Endothelial cell of umbilical vein (primary cell): ENCODE measurements at regions not wholly inside any gene's neighbourhood (a gene's known extent, or its start where the extent isn't known, plus 50 kb on each side); places are given as distances from the start of the nearest gene placed in this dataset.

Experiments
- BruUV-seq: library from RNA; stranded (reverse); fragments of 400-500 nt; replicated peaks from 2 replicates; lab custom pipeline; 2021; lab: Mats Ljungman, UMichigan
- CTCF ChIA-PET: fragments of 300-600, 350-600 bp; sonication (Branson Sonifier 250); formaldehyde crosslinking; loops from one replicate; lab custom pipeline; 2021; ENCODE audit warnings: antibody characterized with exemption, inconsistent platforms; lab: Charles Lee
- POLR2A ChIA-PET: fragments of 300-600, 350-600 bp; sonication (Branson Sonifier 250); formaldehyde crosslinking; loops from one replicate; lab custom pipeline; 2021; ENCODE audit warnings: antibody characterized with exemption, inconsistent platforms; lab: Charles Lee
- DNase-seq: peaks from one replicate; pipeline ENCODE4 v3.0.0-alpha.2; 2011; ENCODE audit warnings: low read depth, low spot score
- FAIRE-seq: peaks from 2 replicates; lab custom pipeline; 2011; peaks lifted over from hg19 to GRCh38; lab: Jason Lieb, UNC
- H2AFZ ChIP-seq: 2 replicates; pipeline ENCODE4 v1.6.0; 2012; ENCODE audit warnings: low read depth, low read length, control low read depth, inconsistent platforms
- H3K27ac ChIP-seq: 2 replicates; pipeline ENCODE4 v1.5.1; 2011; ENCODE audit warnings: low read depth, mild to moderate bottlenecking, control low read depth, low read length, moderate library complexity; ENCODE audit not compliant: insufficient read depth
- H3K27me3 ChIP-seq, 2 experiments: 2 replicates each; pipeline versions ENCODE4 v1.6.0 to v1.6.1; 2011; ENCODE audit warnings: low read length in 2 of 2, mixed read lengths in 1 of 2; ENCODE audit not compliant: control insufficient read depth in 2 of 2, insufficient read depth in 2 of 2
- H3K36me3 ChIP-seq, 2 experiments: 2 replicates in 1 of 2; 3 replicates in 1 of 2; pipeline ENCODE4 v1.5.1; 2011; ENCODE audit warnings: low read length in 2 of 2, mild to moderate bottlenecking in 1 of 2, moderate library complexity in 1 of 2; ENCODE audit not compliant: control insufficient read depth in 2 of 2, insufficient read depth in 2 of 2; ENCODE audit errors: extremely low read depth in 1 of 2
- H3K4me1 ChIP-seq: 3 replicates; pipeline ENCODE4 v1.5.1; 2011; ENCODE audit warnings: mild to moderate bottlenecking, low read length; ENCODE audit not compliant: control insufficient read depth, insufficient read depth; ENCODE audit errors: extremely low read depth
- H3K4me2 ChIP-seq: 2 replicates; pipeline ENCODE4 v1.6.1; 2011; ENCODE audit warnings: low read length, control low read depth, mixed read lengths; ENCODE audit not compliant: insufficient read depth
- H3K4me3 ChIP-seq, 3 experiments: fragments of 200-600 bp in 1 of 3; sonication (generic), shearing (Covaris generic) in 1 of 3; replicated peaks in 1 of 3; 2 replicates each; pipeline ENCODE4 v1.5.1; 2011 to 2016; ENCODE audit warnings: control low read depth in 3 of 3, low read length in 3 of 3, mild to moderate bottlenecking in 2 of 3, inconsistent platforms in 1 of 3, low read depth in 1 of 3, moderate library complexity in 1 of 3; ENCODE audit not compliant: insufficient read depth in 1 of 3
- H3K79me2 ChIP-seq: 2 replicates; pipeline ENCODE4 v1.6.0; 2012; ENCODE audit warnings: low read length, inconsistent platforms; ENCODE audit not compliant: control insufficient read depth, insufficient read depth
- H3K9ac ChIP-seq: replicated peaks from 2 replicates; pipeline ENCODE3; 2011; ENCODE audit warnings: low read length, control low read depth; ENCODE audit not compliant: insufficient read depth; ENCODE audit errors: extremely low read depth
- H3K9me1 ChIP-seq: replicated peaks from 3 replicates; pipeline ENCODE4 v1.6.0; 2011; ENCODE audit warnings: mild to moderate bottlenecking, low read length; ENCODE audit not compliant: control insufficient read depth, insufficient read depth; ENCODE audit errors: extremely low read depth
- H3K9me3 ChIP-seq: replicated peaks from 2 replicates; pipeline ENCODE4 v1.5.1; 2012; ENCODE audit warnings: low read length, inconsistent platforms; ENCODE audit not compliant: control insufficient read depth, insufficient read depth
- H4K20me1 ChIP-seq: replicated peaks from 2 replicates; pipeline ENCODE3; 2011; ENCODE audit warnings: mild to moderate bottlenecking, low read length; ENCODE audit not compliant: control insufficient read depth, insufficient read depth; ENCODE audit errors: extremely low read depth
- EZH2 ChIP-seq: IDR thresholded peaks from 2 replicates; pipeline ENCODE4 v1.6.1; 2012; ENCODE audit warnings: borderline replicate concordance, low read depth, mild to moderate bottlenecking, moderate library complexity, low read length, inconsistent platforms; ENCODE audit not compliant: severe bottlenecking
- FOS ChIP-seq: IDR thresholded peaks from 2 replicates; pipeline ENCODE4 v1.6.1; 2011; ENCODE audit warnings: mild to moderate bottlenecking, low read length, moderate library complexity, borderline replicate concordance; ENCODE audit not compliant: insufficient read depth
- GATA2 ChIP-seq: IDR thresholded peaks from 2 replicates; pipeline ENCODE4 v1.7.0; 2011; ENCODE audit warnings: low read depth, mild to moderate bottlenecking, moderate library complexity, mixed read lengths, low read length; ENCODE audit not compliant: insufficient read length, insufficient read depth
- JUN ChIP-seq: IDR thresholded peaks from 2 replicates; pipeline ENCODE4 v1.6.1; 2011; ENCODE audit warnings: borderline replicate concordance, low read depth; ENCODE audit not compliant: insufficient read length, insufficient read depth
- MYC ChIP-seq: IDR thresholded peaks from one replicate; pipeline ENCODE4 v1.6.1; 2011; ENCODE audit warnings: mild to moderate bottlenecking, low read depth, low read length
- POLR2A ChIP-seq: IDR thresholded peaks from 2 replicates; pipeline ENCODE4 v1.6.1; 2012; ENCODE audit warnings: low read depth, mild to moderate bottlenecking, control low read depth, low read length
- POLR2AphosphoS5 ChIP-seq: IDR thresholded peaks from 2 replicates; pipeline ENCODE4 v1.6.1; 2012; ENCODE audit warnings: low read depth, mild to moderate bottlenecking, control low read depth, low read length, moderate library complexity; ENCODE audit not compliant: insufficient read depth
- dilution Hi-C: fragments of 300-500 bp; cut with MboI; formaldehyde crosslinking; loops from one replicate; pipeline ENCODE4 v1.15.0; 2019; ENCODE audit warnings: low sequenced_read_pairs; ENCODE audit not compliant: extremely low pct_ligation_motif_present
- intact Hi-C: fragments of 100-400 bp; cut with micrococcal nuclease; formaldehyde crosslinking; loops from one replicate; pipeline ENCODE4 v1.10.0; 2022
- TF ChIP-seq, protein P1 (sequence below), 2 donors: IDR thresholded peaks; 1 replicate in 1 of 2; 2 replicates in 1 of 2; pipeline ENCODE4 v1.5.1; 2011; ENCODE audit warnings: low read length in 2 of 2, mild to moderate bottlenecking in 2 of 2, moderate library complexity in 2 of 2, control low read depth in 1 of 2, inconsistent platforms in 1 of 2, low read depth in 1 of 2; ENCODE audit not compliant: insufficient read depth in 1 of 2; ENCODE audit errors: extremely low read depth in 1 of 2
- TF ChIP-seq, protein P2 (sequence below): IDR thresholded peaks from 2 replicates; pipeline ENCODE4 v1.6.1; 2011; ENCODE audit not compliant: insufficient read depth, insufficient read length

GRCh38 chr1:55937840-55938375, 641.5 kb downstream of the PLPP3 start:
- no TSS peak for BruUV-seq
- H3K27ac ChIP-seq: no peak overlapping the region
- no peak overlapping the region for H3K9ac ChIP-seq
- dilution Hi-C loops (no loop called here), intact Hi-C loops (no loop called here)
- H3K79me2 ChIP-seq: no peaks in the 10 kb centered on the region
- no peak overlapping the region for H3K4me3 ChIP-seq
- no peaks in the 10 kb centered on the region for H3K27me3 ChIP-seq
- TF ChIP-seq, protein P1, sequence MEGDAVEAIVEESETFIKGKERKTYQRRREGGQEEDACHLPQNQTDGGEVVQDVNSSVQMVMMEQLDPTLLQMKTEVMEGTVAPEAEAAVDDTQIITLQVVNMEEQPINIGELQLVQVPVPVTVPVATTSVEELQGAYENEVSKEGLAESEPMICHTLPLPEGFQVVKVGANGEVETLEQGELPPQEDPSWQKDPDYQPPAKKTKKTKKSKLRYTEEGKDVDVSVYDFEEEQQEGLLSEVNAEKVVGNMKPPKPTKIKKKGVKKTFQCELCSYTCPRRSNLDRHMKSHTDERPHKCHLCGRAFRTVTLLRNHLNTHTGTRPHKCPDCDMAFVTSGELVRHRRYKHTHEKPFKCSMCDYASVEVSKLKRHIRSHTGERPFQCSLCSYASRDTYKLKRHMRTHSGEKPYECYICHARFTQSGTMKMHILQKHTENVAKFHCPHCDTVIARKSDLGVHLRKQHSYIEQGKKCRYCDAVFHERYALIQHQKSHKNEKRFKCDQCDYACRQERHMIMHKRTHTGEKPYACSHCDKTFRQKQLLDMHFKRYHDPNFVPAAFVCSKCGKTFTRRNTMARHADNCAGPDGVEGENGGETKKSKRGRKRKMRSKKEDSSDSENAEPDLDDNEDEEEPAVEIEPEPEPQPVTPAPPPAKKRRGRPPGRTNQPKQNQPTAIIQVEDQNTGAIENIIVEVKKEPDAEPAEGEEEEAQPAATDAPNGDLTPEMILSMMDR (IDR thresholded peaks at IDR 0.05; ENCODE audit: extremely low read depth in 1 of 2, insufficient read depth in 1 of 2, low read depth in 1 of 2, low read length in 2 of 2): no peak
- TF ChIP-seq, protein P2, sequence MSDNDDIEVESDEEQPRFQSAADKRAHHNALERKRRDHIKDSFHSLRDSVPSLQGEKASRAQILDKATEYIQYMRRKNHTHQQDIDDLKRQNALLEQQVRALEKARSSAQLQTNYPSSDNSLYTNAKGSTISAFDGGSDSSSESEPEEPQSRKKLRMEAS: no peak
- no peak for TF ChIP-seq POLR2A
- no peak for TF ChIP-seq FOS
- no peak for TF ChIP-seq POLR2AphosphoS5
- no peak for TF ChIP-seq GATA2
- no peak for TF ChIP-seq MYC
- TF ChIP-seq EZH2: no peak
- TF ChIP-seq JUN: no peak
- H3K9me3 ChIP-seq: no peaks in the 10 kb centered on the region
- ChIA-PET CTCF (no interaction called here), POLR2A (no interaction called here)
- no peaks in the 10 kb centered on the region for H3K36me3 ChIP-seq
- FAIRE-seq: no peak
- H3K9me1 ChIP-seq: no peaks in the 10 kb centered on the region
- no peaks in the 10 kb centered on the region for H3K4me1 ChIP-seq
- DNase-seq: no peak
- H2AFZ ChIP-seq: no peak overlapping the region
- H4K20me1 ChIP-seq: no peaks in the 10 kb centered on the region
- H3K4me2 ChIP-seq: no peak overlapping the region
